GM19023 (cell line): ENCODE measurements at regions not wholly inside any gene's neighbourhood (a gene's known extent, or its start where the extent isn't known, plus 50 kb on each side); places are given as distances from the start of the nearest gene placed in this dataset.

Source experiments
- ATAC-seq: cut with Tn5 transposase; IDR thresholded peaks from one replicate; pipeline ENCODE4 v1.9.1; 2021; ENCODE audit warnings: mild to moderate bottlenecking, moderate library complexity; ENCODE audit not compliant: unreplicated experiment

DNA sequence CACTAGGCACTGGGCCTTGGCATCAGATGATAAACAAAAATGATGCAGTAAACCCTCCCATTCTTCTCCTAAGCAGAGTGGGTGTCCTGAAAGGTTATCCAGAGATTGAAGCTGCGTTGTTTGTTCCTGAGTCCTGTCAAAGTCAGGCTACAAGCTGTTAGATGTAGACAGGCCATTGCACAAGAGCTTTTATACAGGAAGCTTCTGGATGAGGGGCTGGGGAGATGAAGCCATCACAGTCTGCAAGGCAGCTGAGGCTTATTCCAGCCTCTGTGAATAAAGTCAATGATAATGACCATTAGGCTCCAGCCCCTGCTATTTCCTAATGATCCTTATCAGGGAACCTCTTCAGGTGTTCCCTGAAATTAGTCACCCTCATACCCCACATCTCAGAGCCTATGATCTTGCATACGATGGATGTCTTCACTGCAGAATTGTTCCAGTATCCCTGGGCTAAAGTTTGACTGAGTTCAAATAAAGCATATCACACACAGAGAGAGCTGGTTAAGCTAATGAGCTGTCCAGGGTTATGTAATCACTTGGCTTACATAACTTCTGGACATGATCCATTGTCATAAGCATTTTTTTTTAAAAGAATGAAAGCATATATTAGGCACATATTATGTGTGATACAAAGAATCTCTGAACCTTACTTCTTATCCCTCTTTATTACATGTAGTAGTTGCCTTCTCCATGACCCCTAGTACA, 337.1 kb upstream of the OR4E1 start:
- ATAC-seq, result no peak

DNA sequence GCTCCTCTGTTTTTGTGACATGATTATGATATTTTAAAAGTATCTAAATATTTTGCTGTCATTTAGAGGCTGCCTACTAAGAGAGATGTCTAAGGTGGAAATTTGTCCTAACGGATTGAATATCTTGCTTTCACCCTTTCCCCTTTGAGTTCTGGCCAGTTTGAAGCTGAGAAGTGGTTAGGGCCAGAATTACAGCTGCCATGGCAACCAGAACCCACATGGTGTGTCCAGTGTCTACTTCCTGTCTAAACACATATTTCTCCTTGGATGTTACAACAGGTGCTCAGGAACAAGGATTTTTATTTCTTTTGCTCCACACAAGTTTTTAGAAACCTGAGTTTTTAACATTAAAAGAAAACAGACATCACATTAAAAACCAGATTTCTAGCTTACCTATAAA, 335.1 kb upstream of the OR4E1 start:
- ATAC-seq, result no peak

DNA sequence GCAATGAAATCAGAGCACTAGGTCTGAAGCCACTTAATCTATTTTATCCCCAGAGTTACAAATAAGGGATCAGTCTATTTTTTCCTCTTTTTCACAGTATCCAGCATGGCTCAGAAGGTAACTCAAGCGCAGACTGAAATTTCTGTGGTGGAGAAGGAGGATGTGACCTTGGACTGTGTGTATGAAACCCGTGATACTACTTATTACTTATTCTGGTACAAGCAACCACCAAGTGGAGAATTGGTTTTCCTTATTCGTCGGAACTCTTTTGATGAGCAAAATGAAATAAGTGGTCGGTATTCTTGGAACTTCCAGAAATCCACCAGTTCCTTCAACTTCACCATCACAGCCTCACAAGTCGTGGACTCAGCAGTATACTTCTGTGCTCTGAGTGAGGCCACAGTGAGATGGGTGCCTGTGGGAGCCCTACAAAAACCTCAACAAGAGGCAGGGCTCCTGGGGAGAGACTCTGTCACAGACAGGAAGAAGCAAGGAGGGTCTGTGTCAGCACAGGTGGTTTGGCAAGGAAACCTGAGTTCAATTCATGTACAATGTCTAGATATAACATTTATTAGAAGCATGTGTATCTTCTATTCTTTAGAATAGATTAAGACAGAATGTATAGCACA, 334.3 kb upstream of the OR4E1 start:
- ATAC-seq, result no peak

DNA sequence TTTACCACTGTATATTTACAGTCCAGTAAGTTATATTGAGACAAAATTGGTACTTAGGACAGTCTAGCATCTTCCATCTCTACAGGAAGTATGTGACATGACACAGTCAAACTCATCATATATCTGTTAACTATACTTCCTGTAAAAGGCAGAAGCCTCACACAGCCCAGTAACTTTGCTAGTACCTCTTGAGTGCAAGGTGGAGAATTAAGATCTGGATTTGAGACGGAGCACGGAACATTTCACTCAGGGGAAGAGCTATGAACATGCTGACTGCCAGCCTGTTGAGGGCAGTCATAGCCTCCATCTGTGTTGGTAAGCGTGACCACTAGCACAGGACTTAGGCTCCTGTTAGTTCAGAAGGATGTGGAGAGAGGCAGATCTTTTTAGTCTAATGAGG, 333.7 kb upstream of the OR4E1 start:
- no peak for ATAC-seq

DNA sequence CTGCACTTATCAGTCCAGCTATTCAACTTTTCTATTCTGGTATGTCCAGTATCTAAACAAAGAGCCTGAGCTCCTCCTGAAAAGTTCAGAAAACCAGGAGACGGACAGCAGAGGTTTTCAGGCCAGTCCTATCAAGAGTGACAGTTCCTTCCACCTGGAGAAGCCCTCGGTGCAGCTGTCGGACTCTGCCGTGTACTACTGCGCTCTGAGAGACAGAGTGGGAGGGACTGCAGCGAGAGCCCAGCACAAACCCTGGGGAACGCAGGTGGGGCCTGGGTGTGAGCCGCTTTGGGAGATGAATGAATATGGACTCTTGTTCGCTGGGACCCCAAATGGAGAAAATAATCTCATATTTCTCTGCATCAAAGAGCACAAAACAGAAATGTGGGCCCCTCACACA, 329.8 kb upstream of the OR4E1 start:
- ATAC-seq, result no peak

DNA sequence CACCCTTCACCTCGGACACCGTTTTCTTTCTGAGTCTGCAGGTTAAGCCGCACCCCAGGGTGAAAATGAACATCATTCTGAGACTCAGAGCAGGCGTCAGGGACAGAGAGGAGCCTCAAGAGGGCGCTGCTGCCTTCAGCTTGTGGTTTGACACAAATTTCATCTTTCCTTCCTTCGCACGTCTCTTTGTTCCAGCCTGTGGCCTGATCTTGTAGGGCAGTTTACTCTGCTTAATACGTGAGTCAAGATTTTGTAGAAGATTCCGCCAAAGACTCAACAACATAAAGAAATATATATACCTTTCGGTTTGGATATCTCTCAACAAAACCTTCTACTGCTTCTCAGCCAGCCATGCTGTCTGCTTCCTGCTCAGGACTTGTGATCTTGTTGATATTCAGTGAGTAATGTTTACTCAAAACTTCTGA, 329.3 kb upstream of the OR4E1 start:
- no peak for ATAC-seq

DNA sequence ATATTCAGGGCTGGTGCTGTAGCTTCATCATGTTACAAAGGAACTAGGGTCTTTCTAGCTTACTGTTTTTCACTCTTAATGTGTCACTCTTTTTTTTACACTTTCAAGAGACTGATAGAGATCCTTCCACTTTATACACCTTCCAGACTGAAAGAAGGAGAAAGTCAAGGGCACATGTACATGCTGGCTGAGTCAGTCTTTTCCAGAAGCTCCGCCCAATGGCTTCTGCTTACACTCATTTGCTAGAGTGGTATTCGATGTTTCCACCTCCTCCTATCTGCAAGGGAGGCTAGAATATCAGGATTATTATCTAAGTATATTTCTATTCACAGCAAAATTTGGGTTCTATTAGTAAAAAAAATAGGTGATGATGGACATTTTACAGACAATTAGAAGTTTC, 325.8 kb upstream of the OR4E1 start:
- no peak for ATAC-seq

DNA sequence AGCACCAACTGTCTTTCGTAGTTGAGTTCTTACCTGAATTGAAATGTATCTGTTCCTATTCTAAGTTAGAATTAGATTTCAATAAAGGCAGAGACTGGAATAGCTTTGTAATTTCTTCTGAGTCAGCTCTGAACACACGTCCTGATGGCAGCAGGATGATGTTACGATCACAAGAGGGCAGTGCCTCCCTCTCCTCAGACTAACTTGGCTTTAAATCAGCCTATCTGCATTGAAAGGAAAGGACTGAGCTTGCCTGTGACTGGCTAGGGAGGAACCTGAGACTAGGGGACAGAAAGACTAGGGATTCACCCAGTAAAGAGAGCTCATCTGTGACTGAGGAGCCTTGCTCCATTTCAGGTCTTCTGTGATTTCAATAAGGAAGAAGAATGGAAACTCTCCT, 323.7 kb upstream of the OR4E1 start:
- no peak for ATAC-seq

DNA sequence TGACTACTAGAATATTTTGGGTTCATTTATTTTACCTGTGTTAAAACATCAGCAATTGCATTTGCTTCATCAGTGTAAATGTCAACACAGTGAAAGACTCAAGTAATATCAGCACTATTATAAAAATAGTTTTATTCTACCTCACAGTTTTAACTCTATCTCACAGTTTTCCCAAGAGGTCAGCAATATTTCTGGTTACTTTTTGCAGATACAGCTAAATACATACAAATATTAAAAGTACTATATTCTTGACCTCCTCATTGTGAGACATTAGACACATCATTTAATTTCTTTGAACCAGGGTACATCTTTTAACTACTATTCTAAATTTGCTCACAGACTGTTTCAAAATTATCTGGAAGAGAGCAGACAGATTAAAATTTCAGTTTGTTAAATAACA, 321.7 kb upstream of the OR4E1 start:
- ATAC-seq, result no peak

DNA sequence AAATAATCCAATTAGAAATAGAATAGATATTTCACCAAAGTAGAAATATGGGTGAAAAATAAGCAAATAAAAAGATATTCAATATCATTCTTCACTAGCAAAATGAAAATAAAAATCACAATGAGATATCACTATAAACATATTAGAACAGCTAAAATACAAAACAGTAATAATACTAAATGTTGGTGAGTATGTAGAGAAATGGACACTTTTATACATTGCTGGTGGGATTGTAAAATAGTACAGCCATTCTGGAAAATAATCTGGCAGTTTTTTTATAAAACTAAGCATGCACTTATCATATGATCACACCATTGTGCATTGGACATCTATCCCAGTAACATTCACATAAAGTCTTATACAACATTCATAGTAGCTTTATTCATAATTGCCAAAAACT, 320.2 kb upstream of the OR4E1 start:
- no peak for ATAC-seq

DNA sequence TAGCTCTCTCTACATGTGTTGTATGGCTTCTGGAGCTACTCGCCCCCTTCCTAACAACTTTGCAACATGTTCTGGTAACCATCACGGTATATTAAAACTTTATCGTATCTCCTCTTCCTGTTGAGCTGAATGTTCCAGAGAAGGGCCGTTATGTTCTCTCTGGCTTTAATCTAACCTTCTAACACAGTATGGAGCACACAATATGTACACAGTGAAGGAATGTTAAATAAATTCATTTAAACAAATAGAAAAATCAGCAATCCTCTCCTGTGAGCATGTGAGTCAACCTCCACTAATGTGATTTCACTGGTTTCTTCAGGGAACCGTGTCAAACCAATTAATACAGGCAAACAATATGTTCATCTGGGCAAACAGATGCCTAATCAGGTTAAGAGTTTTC, 319.5 kb upstream of the OR4E1 start:
- ATAC-seq, result no peak

DNA sequence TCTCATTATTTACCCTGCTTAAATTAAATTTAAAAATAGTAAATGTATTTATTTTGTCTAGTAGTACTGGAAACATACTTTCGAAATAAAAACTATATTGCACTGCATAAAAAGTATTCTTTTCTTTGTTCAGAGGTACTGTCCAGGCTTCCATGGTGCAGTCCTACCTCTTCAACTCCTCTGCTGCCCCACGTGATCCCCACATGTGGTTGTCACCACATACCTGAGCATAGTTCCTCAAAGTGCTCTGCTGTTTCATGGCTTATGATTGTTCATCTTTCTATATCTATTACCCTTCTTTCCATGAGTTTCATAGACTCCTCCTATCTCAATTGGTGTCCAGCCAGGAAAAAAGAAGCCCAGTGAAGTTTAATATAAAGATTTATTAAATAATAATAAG, 317.5 kb upstream of the OR4E1 start:
- ATAC-seq, result no peak

DNA sequence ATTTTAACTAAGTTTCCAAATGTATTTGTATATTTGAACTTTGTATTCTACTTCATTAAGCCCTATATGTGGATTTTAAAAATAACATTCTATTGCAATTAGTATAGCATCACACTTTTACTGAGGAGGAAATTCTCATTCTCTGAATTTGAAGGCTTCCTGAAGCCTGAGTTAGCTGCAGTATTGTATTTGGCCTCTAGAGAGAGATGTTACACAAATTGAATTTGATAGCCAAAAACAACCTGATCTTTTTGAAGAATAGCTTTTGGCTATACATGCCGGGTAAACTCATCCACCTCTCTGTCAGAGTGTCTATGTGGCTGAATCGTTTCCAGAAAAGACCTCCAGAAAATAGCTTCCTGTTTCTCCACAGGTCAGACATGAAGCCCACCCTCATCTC, 316.5 kb upstream of the OR4E1 start:
- ATAC-seq, result no peak

DNA sequence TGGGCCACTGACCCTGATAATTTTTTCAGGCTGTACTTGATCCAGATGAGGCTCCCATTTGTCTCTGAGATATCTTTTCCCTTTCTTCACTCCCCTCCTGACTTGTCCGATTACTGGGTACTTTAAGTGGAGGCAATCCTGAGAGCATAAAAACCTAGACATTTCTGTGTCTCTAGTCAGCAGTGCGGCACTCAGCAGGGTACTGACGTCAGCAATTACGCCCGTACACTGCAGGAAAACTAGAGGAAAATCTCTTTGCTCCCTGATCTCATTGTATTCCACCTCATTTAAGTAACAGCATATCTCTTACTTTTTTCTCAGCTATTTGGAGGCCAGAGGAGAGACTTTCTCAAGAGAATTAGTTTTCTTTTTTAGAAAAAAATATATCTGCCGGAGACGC, 315.5 kb upstream of the OR4E1 start:
- ATAC-seq, result no peak

DNA sequence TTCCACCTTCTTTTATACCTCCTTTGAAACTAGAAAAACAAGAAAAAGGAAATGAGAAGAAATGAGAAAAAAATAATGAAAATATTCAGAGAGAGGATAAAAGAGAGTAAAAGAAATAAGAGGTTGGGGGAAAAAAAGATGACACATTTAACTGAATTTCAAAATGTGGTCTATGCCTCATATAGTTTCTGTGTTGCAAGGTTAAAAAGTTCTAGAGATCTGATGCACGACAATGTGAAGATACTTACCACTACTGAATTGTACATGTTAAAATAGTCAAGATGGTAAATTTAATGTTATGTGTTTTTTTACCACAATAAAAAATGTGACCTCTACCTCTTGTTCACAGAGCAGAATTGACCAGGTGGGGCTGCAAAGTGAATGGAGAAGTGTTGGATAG, 314.8 kb upstream of the OR4E1 start:
- ATAC-seq, result no peak

DNA sequence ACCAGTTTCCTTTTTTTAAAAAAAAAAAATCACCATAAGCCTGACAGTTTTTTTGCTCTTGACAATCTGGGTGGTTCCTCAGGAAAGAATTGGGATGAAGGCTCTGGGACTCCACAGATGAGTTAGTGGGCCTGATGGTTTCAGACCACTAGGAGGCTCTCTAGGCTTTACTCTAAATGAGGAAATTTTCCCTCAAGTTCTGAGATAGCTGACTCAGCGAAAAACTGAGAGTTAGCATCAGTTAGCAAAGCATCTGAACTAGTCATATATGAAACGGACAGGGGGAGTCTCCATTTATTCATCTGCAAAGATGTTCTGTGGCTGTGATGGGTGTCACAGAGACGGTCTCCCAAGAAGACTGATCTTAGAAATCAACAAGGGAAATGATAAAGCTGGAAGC, 314.3 kb upstream of the OR4E1 start:
- no peak for ATAC-seq

DNA sequence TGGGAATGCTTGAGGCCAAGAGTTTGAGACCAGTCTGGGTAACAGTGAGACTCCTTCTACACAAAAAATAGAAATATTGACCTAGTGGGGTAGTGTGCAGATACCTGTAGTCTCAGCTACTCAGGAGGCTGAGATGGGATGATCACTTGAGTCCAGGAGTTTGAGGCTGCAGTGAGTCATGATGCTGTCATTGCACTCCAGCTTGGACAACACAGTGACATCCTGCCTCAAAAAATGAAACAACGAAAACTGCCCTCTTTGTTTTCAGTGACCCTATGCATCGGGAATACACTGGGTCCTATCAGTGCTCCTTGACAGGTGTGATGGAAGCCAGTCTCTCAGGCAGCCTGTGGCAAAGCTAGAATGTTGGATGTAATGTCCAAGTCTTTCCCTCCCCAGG, 311.5 kb upstream of the OR4E1 start:
- ATAC-seq, result no peak

DNA sequence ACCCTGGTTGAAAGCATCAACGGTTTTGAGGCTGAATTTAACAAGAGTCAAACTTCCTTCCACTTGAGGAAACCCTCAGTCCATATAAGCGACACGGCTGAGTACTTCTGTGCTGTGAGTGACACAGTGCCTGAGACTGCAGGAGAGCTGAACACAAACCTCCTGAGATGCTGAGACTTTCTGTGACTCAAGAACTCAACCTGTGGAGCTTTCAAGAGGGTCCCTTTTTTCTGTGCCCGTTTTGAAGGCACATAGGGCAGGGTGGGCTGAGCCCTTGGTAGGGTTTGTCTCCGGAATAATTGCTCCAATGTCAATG, 305.3 kb upstream of the OR4E1 start:
- no peak for ATAC-seq

DNA sequence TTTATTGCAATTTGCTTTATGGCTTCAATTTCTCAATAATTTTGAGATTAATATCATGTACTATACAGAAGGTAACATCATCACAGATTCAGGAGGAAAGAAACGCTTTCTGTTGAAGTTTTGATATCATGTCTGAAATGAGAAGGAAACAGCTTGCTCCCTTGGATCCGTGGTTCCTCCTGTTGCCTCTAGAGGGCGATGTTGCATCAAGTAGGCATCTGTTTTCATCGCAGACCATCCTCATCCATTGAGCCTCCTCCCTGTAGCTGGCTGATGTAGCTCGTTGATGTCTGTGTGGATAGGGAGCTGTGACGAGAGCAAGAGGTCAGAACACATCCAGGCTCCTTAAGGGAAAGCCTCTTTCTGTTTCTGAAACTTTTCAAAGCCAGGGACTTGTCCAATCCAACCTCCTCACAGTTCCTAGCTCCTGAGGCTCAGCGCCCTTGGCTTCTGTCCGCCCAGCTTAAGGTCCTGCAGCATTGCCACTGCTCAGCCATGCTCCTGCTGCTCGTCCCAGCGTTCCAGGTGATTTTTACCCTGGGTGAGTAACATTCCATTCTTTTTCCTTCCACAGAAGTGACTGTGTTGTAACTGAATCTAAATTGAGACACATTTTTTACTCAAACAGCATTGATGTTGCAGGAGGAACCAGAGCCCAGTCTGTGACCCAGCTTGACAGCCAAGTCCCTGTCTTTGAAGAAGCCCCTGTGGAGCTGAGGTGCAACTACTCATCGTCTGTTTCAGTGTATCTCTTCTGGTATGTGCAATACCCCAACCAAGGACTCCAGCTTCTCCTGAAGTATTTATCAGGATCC, 304.8 kb upstream of the OR4E1 start:
- no peak for ATAC-seq

DNA sequence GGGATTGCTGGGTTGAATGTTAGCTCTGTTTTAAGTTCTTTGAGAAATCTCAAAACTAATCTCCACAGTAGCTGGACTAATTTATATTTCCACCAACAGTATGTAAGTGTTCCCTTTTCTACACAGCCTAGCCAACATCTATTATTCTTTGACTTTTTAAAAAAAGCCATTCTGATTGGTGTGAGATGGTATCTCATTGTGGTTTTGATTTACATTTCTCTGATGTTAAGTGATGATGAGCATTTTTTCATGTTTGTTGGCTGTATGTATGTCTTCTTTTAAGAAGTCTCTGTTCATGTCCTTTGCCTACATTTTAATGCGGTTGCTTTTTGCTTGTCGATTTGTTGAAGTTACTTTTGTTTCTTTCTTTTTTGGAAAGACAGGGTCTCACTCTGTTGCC, 301.1 kb upstream of the OR4E1 start:
- ATAC-seq, result no peak

DNA sequence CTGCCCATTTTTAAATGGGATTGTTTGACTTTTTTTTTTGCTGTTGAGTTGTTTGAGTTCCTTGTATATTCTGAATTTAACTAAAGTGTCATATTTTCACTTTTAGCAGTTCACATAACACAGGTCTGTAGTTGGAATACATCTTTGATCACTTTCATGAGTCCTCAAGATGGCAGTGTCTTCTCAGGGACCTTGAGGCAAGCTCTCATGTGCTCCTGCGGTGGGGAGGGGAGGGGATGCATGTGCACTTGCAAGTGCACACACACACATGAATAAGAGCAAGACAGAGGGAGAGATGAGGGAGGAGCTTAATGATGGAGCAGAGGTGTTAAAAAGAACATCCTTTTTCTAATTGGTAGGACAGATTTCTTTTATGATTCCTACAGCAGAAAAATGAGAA, 291.4 kb upstream of the OR4E1 start:
- ATAC-seq, result no peak

DNA sequence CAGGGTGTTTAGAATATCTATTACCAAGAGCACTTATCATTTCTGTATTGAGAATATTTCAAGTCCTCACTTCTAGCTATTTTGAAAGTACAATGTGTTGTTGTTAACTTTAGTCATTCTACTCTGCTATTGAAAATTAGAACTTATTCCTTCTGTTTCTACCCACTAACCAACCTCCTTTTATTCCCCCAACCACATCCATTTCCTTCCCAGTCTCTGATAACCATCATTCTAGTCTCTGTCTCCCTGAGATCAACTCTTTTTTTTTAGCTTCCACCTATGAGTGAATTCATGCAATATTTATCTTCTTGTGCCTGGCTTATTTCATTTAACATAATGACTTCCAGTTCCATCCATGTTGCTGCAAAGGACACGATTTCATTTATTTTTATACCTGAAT, 290.6 kb upstream of the OR4E1 start:
- no peak for ATAC-seq
